Endothelial cell of umbilical vein (primary cell): ENCODE measurements at regions not wholly inside any gene's neighbourhood (a gene's known extent, or its start where the extent isn't known, plus 50 kb on each side); places are given as distances from the start of the nearest gene placed in this dataset.

ENCODE experiments used
- BruUV-seq: library from RNA; stranded (reverse); fragments of 400-500 nt; replicated peaks from 2 replicates; lab custom pipeline; 2021; lab: Mats Ljungman, UMichigan
- CTCF ChIA-PET: fragments of 300-600, 350-600 bp; sonication (Branson Sonifier 250); formaldehyde crosslinking; loops from one replicate; lab custom pipeline; 2021; ENCODE audit warnings: antibody characterized with exemption, inconsistent platforms; lab: Charles Lee
- POLR2A ChIA-PET: fragments of 300-600, 350-600 bp; sonication (Branson Sonifier 250); formaldehyde crosslinking; loops from one replicate; lab custom pipeline; 2021; ENCODE audit warnings: antibody characterized with exemption, inconsistent platforms; lab: Charles Lee
- DNase-seq: peaks from one replicate; pipeline ENCODE4 v3.0.0-alpha.2; 2011; ENCODE audit warnings: low read depth, low spot score
- FAIRE-seq: peaks from 2 replicates; lab custom pipeline; 2011; peaks lifted over from hg19 to GRCh38; lab: Jason Lieb, UNC
- H2AFZ ChIP-seq: 2 replicates; pipeline ENCODE4 v1.6.0; 2012; ENCODE audit warnings: low read depth, low read length, control low read depth, inconsistent platforms
- H3K27ac ChIP-seq: 2 replicates; pipeline ENCODE4 v1.5.1; 2011; ENCODE audit warnings: low read depth, mild to moderate bottlenecking, control low read depth, low read length, moderate library complexity; ENCODE audit not compliant: insufficient read depth
- H3K27me3 ChIP-seq, 2 experiments: 2 replicates each; pipeline versions ENCODE4 v1.6.0 to v1.6.1; 2011; ENCODE audit warnings: low read length in 2 of 2, mixed read lengths in 1 of 2; ENCODE audit not compliant: control insufficient read depth in 2 of 2, insufficient read depth in 2 of 2
- H3K36me3 ChIP-seq, 2 experiments: 2 replicates in 1 of 2; 3 replicates in 1 of 2; pipeline ENCODE4 v1.5.1; 2011; ENCODE audit warnings: low read length in 2 of 2, mild to moderate bottlenecking in 1 of 2, moderate library complexity in 1 of 2; ENCODE audit not compliant: control insufficient read depth in 2 of 2, insufficient read depth in 2 of 2; ENCODE audit errors: extremely low read depth in 1 of 2
- H3K4me1 ChIP-seq: 3 replicates; pipeline ENCODE4 v1.5.1; 2011; ENCODE audit warnings: mild to moderate bottlenecking, low read length; ENCODE audit not compliant: control insufficient read depth, insufficient read depth; ENCODE audit errors: extremely low read depth
- H3K4me2 ChIP-seq: 2 replicates; pipeline ENCODE4 v1.6.1; 2011; ENCODE audit warnings: low read length, control low read depth, mixed read lengths; ENCODE audit not compliant: insufficient read depth
- H3K4me3 ChIP-seq, 3 experiments: fragments of 200-600 bp in 1 of 3; sonication (generic), shearing (Covaris generic) in 1 of 3; replicated peaks in 1 of 3; 2 replicates each; pipeline ENCODE4 v1.5.1; 2011 to 2016; ENCODE audit warnings: control low read depth in 3 of 3, low read length in 3 of 3, mild to moderate bottlenecking in 2 of 3, inconsistent platforms in 1 of 3, low read depth in 1 of 3, moderate library complexity in 1 of 3; ENCODE audit not compliant: insufficient read depth in 1 of 3
- H3K79me2 ChIP-seq: 2 replicates; pipeline ENCODE4 v1.6.0; 2012; ENCODE audit warnings: low read length, inconsistent platforms; ENCODE audit not compliant: control insufficient read depth, insufficient read depth
- H3K9ac ChIP-seq: replicated peaks from 2 replicates; pipeline ENCODE3; 2011; ENCODE audit warnings: low read length, control low read depth; ENCODE audit not compliant: insufficient read depth; ENCODE audit errors: extremely low read depth
- H3K9me1 ChIP-seq: replicated peaks from 3 replicates; pipeline ENCODE4 v1.6.0; 2011; ENCODE audit warnings: mild to moderate bottlenecking, low read length; ENCODE audit not compliant: control insufficient read depth, insufficient read depth; ENCODE audit errors: extremely low read depth
- H3K9me3 ChIP-seq: replicated peaks from 2 replicates; pipeline ENCODE4 v1.5.1; 2012; ENCODE audit warnings: low read length, inconsistent platforms; ENCODE audit not compliant: control insufficient read depth, insufficient read depth
- H4K20me1 ChIP-seq: replicated peaks from 2 replicates; pipeline ENCODE3; 2011; ENCODE audit warnings: mild to moderate bottlenecking, low read length; ENCODE audit not compliant: control insufficient read depth, insufficient read depth; ENCODE audit errors: extremely low read depth
- EZH2 ChIP-seq: IDR thresholded peaks from 2 replicates; pipeline ENCODE4 v1.6.1; 2012; ENCODE audit warnings: borderline replicate concordance, low read depth, mild to moderate bottlenecking, moderate library complexity, low read length, inconsistent platforms; ENCODE audit not compliant: severe bottlenecking
- FOS ChIP-seq: IDR thresholded peaks from 2 replicates; pipeline ENCODE4 v1.6.1; 2011; ENCODE audit warnings: mild to moderate bottlenecking, low read length, moderate library complexity, borderline replicate concordance; ENCODE audit not compliant: insufficient read depth
- GATA2 ChIP-seq: IDR thresholded peaks from 2 replicates; pipeline ENCODE4 v1.7.0; 2011; ENCODE audit warnings: low read depth, mild to moderate bottlenecking, moderate library complexity, mixed read lengths, low read length; ENCODE audit not compliant: insufficient read length, insufficient read depth
- MYC ChIP-seq: IDR thresholded peaks from one replicate; pipeline ENCODE4 v1.6.1; 2011; ENCODE audit warnings: mild to moderate bottlenecking, low read depth, low read length
- POLR2A ChIP-seq: IDR thresholded peaks from 2 replicates; pipeline ENCODE4 v1.6.1; 2012; ENCODE audit warnings: low read depth, mild to moderate bottlenecking, control low read depth, low read length
- POLR2AphosphoS5 ChIP-seq: IDR thresholded peaks from 2 replicates; pipeline ENCODE4 v1.6.1; 2012; ENCODE audit warnings: low read depth, mild to moderate bottlenecking, control low read depth, low read length, moderate library complexity; ENCODE audit not compliant: insufficient read depth
- dilution Hi-C: fragments of 300-500 bp; cut with MboI; formaldehyde crosslinking; loops from one replicate; pipeline ENCODE4 v1.15.0; 2019; ENCODE audit warnings: low sequenced_read_pairs; ENCODE audit not compliant: extremely low pct_ligation_motif_present
- intact Hi-C: fragments of 100-400 bp; cut with micrococcal nuclease; formaldehyde crosslinking; loops from one replicate; pipeline ENCODE4 v1.10.0; 2022
- TF ChIP-seq, protein P1 (sequence below), 2 donors: IDR thresholded peaks; 1 replicate in 1 of 2; 2 replicates in 1 of 2; pipeline ENCODE4 v1.5.1; 2011; ENCODE audit warnings: low read length in 2 of 2, mild to moderate bottlenecking in 2 of 2, moderate library complexity in 2 of 2, control low read depth in 1 of 2, inconsistent platforms in 1 of 2, low read depth in 1 of 2; ENCODE audit not compliant: insufficient read depth in 1 of 2; ENCODE audit errors: extremely low read depth in 1 of 2

DNA sequence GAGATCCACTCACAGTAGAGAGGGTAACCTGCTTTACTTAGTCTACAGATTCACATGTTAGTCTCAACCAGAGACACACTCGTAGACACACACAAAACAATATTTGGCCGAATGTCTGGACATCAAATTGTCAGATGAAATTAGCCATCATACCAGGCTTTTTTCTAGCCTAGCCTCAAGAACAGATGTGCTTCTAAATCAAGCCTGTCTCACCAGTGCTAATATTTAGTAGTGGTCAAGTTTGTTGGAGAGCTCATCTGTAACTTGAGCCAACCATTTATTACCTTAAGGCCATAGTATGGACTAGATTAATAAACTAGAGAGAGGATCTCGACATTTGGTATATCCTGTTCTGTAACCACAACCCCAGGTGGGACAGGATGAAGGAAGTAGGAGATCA, 1118.8 kb upstream of the MAP3K7 start:
- no TSS peak for BruUV-seq
- Histone ChIP-seq H3K27ac (no peak overlapping the region), H2AFZ (no peak overlapping the region), H3K9me3 (no peaks in the 10 kb centered on the region), H3K79me2 (no peaks in the 10 kb centered on the region), H3K36me3 (no peaks in the 10 kb centered on the region), H3K9ac (no peak overlapping the region), H3K27me3 (no peaks in the 10 kb centered on the region), H3K4me3 (no peak overlapping the region), H3K4me2 (no peak overlapping the region), H4K20me1 (no peaks in the 10 kb centered on the region), H3K4me1 (no peaks in the 10 kb centered on the region), H3K9me1 (no peaks in the 10 kb centered on the region)
- intact Hi-C loops (no loop called here), dilution Hi-C loops (no loop called here)
- POLR2A ChIA-PET = no interaction called here
- FAIRE-seq = no peak
- no peak for TF ChIP-seq GATA2
- TF ChIP-seq, protein P1, sequence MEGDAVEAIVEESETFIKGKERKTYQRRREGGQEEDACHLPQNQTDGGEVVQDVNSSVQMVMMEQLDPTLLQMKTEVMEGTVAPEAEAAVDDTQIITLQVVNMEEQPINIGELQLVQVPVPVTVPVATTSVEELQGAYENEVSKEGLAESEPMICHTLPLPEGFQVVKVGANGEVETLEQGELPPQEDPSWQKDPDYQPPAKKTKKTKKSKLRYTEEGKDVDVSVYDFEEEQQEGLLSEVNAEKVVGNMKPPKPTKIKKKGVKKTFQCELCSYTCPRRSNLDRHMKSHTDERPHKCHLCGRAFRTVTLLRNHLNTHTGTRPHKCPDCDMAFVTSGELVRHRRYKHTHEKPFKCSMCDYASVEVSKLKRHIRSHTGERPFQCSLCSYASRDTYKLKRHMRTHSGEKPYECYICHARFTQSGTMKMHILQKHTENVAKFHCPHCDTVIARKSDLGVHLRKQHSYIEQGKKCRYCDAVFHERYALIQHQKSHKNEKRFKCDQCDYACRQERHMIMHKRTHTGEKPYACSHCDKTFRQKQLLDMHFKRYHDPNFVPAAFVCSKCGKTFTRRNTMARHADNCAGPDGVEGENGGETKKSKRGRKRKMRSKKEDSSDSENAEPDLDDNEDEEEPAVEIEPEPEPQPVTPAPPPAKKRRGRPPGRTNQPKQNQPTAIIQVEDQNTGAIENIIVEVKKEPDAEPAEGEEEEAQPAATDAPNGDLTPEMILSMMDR (IDR thresholded peaks at IDR 0.05; ENCODE audit: extremely low read depth in 1 of 2, insufficient read depth in 1 of 2, low read depth in 1 of 2, low read length in 2 of 2) = no peak
- TF ChIP-seq FOS = no peak
- TF ChIP-seq POLR2AphosphoS5 = no peak
- TF ChIP-seq MYC = no peak
- TF ChIP-seq POLR2A = no peak
- no peak for DNase-seq
- CTCF ChIA-PET = interaction anchor here (1.6 kb wide), 1 partner anchor 10 kb away, joined by 4 read pairs; no protein-coding TSS in a partner anchor

DNA sequence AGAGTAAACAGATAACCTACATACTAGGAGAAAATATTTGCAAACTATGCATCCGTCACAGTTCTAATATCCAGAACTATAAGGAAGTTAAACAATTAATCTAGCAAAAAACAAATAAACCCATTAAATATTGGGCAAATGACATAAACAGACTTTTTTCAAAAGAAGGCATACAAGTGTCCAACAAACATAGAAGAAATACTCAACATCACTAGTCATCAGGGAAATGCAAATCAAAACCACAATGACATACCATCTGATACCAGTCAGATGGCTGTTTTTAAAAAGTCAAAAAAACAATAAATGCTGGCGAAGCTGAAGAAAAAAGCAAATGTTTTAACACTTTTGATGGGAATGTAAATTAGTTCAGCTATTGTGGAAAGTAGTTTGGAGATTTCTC, 1117.7 kb upstream of the MAP3K7 start:
- ChIA-PET POLR2A (no interaction called here), CTCF (no interaction called here)
- no peaks in the 10 kb centered on the region for H3K9me1 ChIP-seq
- H3K4me2 ChIP-seq = no peak overlapping the region
- no peak overlapping the region for H3K4me3 ChIP-seq
- intact Hi-C loops = no loop called here
- no peaks in the 10 kb centered on the region for H3K27me3 ChIP-seq
- H3K27ac ChIP-seq = no peak overlapping the region
- no peak overlapping the region for H2AFZ ChIP-seq
- H3K79me2 ChIP-seq = no peaks in the 10 kb centered on the region
- H4K20me1 ChIP-seq = no peaks in the 10 kb centered on the region
- TF ChIP-seq EZH2 = no peak
- TF ChIP-seq FOS = no peak
- DNase-seq = no peak
- FAIRE-seq = no peak
- dilution Hi-C loops = no loop called here
- H3K4me1 ChIP-seq = no peaks in the 10 kb centered on the region
- no peaks in the 10 kb centered on the region for H3K9me3 ChIP-seq
- no peak overlapping the region for H3K9ac ChIP-seq
- no TSS peak for BruUV-seq
- H3K36me3 ChIP-seq = no peaks in the 10 kb centered on the region
